Panc1 (cell line): ENCODE measurements at regions not wholly inside any gene's neighbourhood (a gene's known extent, or its start where the extent isn't known, plus 50 kb on each side); places are given as distances from the start of the nearest gene placed in this dataset.

Source experiments
- ATAC-seq: fragments of 200-7000 bp; cut with Tn5 transposase; 2 replicates; pipeline ENCODE4 v1.9.1; 2020; ENCODE audit warnings: mild to moderate bottlenecking, moderate library complexity
- BruUV-seq: library from RNA; stranded (reverse); fragments of 400-500 nt; replicated peaks from 2 replicates; lab custom pipeline; 2021; lab: Mats Ljungman, UMichigan
- CTCF ChIA-PET: fragments of 300-600 bp; sonication (Branson Sonifier 250); formaldehyde crosslinking; loops from one replicate; lab custom pipeline; 2022; ENCODE audit warnings: antibody characterized with exemption; lab: Charles Lee
- POLR2A ChIA-PET: fragments of 300-600 bp; sonication (Branson Sonifier 250); formaldehyde crosslinking; loops from one replicate; lab custom pipeline; 2022; ENCODE audit warnings: antibody characterized with exemption; lab: Charles Lee
- DNase-seq: peaks from one replicate; pipeline ENCODE4 v3.0.0-alpha.2; 2010; ENCODE audit warnings: low read depth, low spot score
- H3K27ac ChIP-seq: 2 replicates; pipeline ENCODE4 v1.5.1; 2011; ENCODE audit warnings: mild to moderate bottlenecking, low read length, inconsistent platforms
- H3K27me3 ChIP-seq: fragments of 200-500 bp; sonication (Bioruptor generic); 2 replicates; pipeline ENCODE4 v1.6.0; 2014; ENCODE audit warnings: low read length, inconsistent platforms; ENCODE audit not compliant: control insufficient read depth, insufficient read depth
- H3K36me3 ChIP-seq: fragments of 200-500 bp; sonication (Bioruptor generic); 2 replicates; pipeline ENCODE4 v1.5.1; 2014; ENCODE audit warnings: inconsistent platforms, mild to moderate bottlenecking, low read length, moderate library complexity; ENCODE audit not compliant: control insufficient read depth, insufficient read depth
- H3K4me1 ChIP-seq: 2 replicates; pipeline ENCODE4 v1.5.1; 2011; ENCODE audit warnings: inconsistent platforms, mild to moderate bottlenecking, low read length, moderate library complexity; ENCODE audit not compliant: control insufficient read depth, insufficient read depth
- H3K4me3 ChIP-seq, 2 experiments: 2 replicates each; pipeline ENCODE4 v1.5.1; 2011 to 2012; ENCODE audit warnings: low read depth in 2 of 2, low read length in 2 of 2, mild to moderate bottlenecking in 2 of 2, inconsistent platforms in 1 of 2, moderate library complexity in 1 of 2
- H3K9me3 ChIP-seq: fragments of 200-500 bp; sonication (Bioruptor generic); 2 replicates; pipeline ENCODE4 v1.5.1; 2014; ENCODE audit warnings: low read depth, mild to moderate bottlenecking, inconsistent platforms, low read length, moderate library complexity; ENCODE audit not compliant: control insufficient read depth, insufficient read depth
- CTCF ChIP-seq: fragments of 450-650 bp; IDR thresholded peaks from 2 replicates; pipeline ENCODE4 v1.5.1; 2017; ENCODE audit warnings: mild to moderate bottlenecking
- POLR2AphosphoS5 ChIP-seq: IDR thresholded peaks from 2 replicates; pipeline ENCODE4 v1.6.1; 2012; ENCODE audit warnings: mild to moderate bottlenecking, low read depth, low read length, moderate library complexity
- REST ChIP-seq, 2 experiments: IDR thresholded peaks; 2 replicates each; pipeline ENCODE4 v1.6.1; 2011 to 2012; ENCODE audit warnings: low read depth in 2 of 2, control low read depth in 1 of 2, low read length in 1 of 2, mild to moderate bottlenecking in 1 of 2, moderate library complexity in 1 of 2; ENCODE audit not compliant: insufficient read depth in 1 of 2
- SIN3A ChIP-seq: IDR thresholded peaks from 2 replicates; pipeline ENCODE4 v1.6.1; 2012; ENCODE audit warnings: low read depth, mild to moderate bottlenecking, low read length, moderate library complexity, borderline replicate concordance; ENCODE audit not compliant: insufficient read depth
- TCF7L2 ChIP-seq: IDR thresholded peaks from 2 replicates; pipeline ENCODE4 v1.6.1; 2011; ENCODE audit warnings: mild to moderate bottlenecking, low read depth, low read length, inconsistent platforms
- in situ Hi-C: cut with HindIII; loops from 2 replicates; pipeline ENCODE4 v1.10.0; 2016; ENCODE audit warnings: low sequenced_read_pairs, low pct_unique_long_range_greater_than_20kb
- intact Hi-C: fragments of 100-400 bp; cut with micrococcal nuclease; formaldehyde crosslinking; loops from one replicate; pipeline ENCODE4 v1.10.0; 2022; ENCODE audit not compliant: unreplicated experiment

DNA sequence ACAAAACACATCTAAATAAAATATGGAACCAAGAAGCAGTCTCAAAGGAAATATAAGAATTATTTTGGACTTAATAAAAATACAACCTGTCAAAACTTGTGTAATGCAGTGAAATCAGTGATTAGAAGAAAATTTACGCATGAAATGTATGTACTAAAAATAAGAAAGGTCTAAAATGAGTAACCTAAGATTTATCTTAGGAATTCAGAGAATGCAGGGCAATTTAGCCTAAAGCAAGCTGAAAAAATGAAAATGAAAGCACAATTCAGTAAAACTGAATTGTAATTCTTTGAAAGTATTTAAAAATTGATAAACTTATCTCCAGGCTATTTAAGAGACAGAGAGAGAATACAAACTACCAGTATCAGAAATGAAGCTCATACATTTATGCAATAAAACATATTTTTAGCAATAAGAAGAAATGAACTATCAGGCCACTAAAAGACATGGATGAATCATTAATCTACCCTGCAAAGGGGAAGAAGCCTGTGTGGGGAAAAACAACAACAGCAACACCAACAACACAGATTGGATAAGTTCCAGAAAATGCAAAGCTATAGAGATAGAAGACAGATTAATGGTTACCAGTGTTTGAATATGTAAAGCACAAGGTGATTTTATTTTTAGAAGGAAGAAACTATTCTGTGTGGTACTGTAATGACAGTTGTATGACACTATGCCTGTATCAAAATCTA, 442.0 kb upstream of the ADGRL3 start:
- Histone ChIP-seq H3K36me3 (no peaks in the 10 kb centered on the region), H3K27ac (no peak overlapping the region), H3K9me3 (no peaks in the 10 kb centered on the region), H3K4me1 (no peaks in the 10 kb centered on the region), H3K4me3 (no peak overlapping the region), H3K27me3 (no peaks in the 10 kb centered on the region)
- POLR2A ChIA-PET, result no interaction called here
- CTCF ChIA-PET, result no interaction called here
- no TSS peak for BruUV-seq
- ATAC-seq (no peak), DNase-seq (no peak)
- intact Hi-C loops, result no loop called here
- TF ChIP-seq CTCF (no peak), TCF7L2 (no peak), REST (IDR thresholded peaks at IDR 0.05; ENCODE audit: insufficient read depth in 1 of 2, low read depth in 2 of 2, low read length in 1 of 2) (no peak), POLR2AphosphoS5 (no peak), SIN3A (no peak)
- in situ Hi-C loops, result no loop called here

- in situ Hi-C loops, result no loop called here
- BruUV-seq, result no TSS peak
Measured at GRCh38 chr4:60759518-60760245, 440.4 kb upstream of the ADGRL3 start.

More at GRCh38 chr4:60759518-60760245, 440.4 kb upstream of the ADGRL3 start:
- Histone ChIP-seq H3K27ac (no peak overlapping the region), H3K4me3 (no peak overlapping the region), H3K4me1 (no peaks in the 10 kb centered on the region), H3K9me3 (no peaks in the 10 kb centered on the region), H3K36me3 (no peaks in the 10 kb centered on the region), H3K27me3 (no peaks in the 10 kb centered on the region)
- POLR2A ChIA-PET, result no interaction called here
- ATAC-seq (no peak), DNase-seq (no peak)
- CTCF ChIA-PET, result no interaction called here
- TF ChIP-seq SIN3A (no peak), CTCF (no peak), POLR2AphosphoS5 (no peak), TCF7L2 (no peak), REST (IDR thresholded peaks at IDR 0.05; ENCODE audit: insufficient read depth in 1 of 2, low read depth in 2 of 2, low read length in 1 of 2) (no peak)
- intact Hi-C loops, result no loop called here
